ENCODE measurements at regions not wholly inside any gene's neighbourhood (a gene's known extent, or its start where the extent isn't known, plus 50 kb on each side); places are given as distances from the start of the nearest gene placed in this dataset.

DNA sequence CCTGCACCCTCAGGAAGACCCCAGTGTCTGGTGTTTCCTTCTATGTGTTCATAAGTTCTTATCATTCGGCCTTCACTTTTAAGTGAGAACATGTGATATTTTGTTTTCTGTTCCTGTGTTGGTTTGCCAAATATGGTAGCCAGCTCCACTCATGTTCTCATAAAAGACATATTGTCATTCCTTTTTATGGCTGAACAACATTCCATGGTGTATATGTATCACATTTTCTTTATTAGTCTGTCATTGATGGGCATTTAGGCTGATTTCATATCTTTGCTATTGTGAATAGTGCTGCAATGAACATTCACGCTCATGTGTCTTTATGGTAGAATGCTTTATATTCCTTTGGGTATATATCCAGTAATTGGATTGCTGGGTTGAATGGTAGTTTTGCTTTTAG lies 645.1 kb downstream of the SLC16A7 start:
- no peaks in the 10 kb centered on the region for H3K27me3 ChIP-seq
- TF ChIP-seq, protein P1, sequence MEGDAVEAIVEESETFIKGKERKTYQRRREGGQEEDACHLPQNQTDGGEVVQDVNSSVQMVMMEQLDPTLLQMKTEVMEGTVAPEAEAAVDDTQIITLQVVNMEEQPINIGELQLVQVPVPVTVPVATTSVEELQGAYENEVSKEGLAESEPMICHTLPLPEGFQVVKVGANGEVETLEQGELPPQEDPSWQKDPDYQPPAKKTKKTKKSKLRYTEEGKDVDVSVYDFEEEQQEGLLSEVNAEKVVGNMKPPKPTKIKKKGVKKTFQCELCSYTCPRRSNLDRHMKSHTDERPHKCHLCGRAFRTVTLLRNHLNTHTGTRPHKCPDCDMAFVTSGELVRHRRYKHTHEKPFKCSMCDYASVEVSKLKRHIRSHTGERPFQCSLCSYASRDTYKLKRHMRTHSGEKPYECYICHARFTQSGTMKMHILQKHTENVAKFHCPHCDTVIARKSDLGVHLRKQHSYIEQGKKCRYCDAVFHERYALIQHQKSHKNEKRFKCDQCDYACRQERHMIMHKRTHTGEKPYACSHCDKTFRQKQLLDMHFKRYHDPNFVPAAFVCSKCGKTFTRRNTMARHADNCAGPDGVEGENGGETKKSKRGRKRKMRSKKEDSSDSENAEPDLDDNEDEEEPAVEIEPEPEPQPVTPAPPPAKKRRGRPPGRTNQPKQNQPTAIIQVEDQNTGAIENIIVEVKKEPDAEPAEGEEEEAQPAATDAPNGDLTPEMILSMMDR (IDR thresholded peaks at IDR 0.05), result no peak
- H3K4me1 ChIP-seq (ENCODE audit: control insufficient read depth in 1 of 2, insufficient read depth in 1 of 2, low read depth in 1 of 2, low read length in 1 of 2), result no peaks in the 10 kb centered on the region
- no peak overlapping the region for H3K4me3 ChIP-seq (ENCODE audit: low read depth in 1 of 2, low read length in 1 of 2)
- H3K27ac ChIP-seq, result no peak overlapping the region
- H3K36me3 ChIP-seq, result no peaks in the 10 kb centered on the region
- no peaks in the 10 kb centered on the region for H3K9me3 ChIP-seq

DNA sequence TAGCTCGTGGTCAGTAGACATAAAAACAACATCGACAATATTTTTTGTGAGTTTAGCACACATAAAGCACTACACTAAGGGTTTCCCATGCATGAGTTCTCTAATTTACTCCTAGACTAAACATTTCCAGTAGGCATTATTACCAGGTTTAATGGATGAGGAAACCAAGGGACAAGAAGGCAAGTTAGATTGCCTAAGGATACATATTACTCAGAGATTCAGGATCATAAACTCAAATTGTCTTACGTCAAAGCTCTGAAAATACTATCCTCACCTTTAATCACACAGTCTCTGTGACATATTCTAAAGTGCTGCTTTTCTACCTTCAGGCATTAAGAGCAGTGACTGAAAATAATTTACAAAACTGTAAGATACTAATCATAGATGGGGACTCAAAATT lies 655.3 kb downstream of the SLC16A7 start:
- Histone ChIP-seq H3K4me3 (ENCODE audit: low read depth in 1 of 2, low read length in 1 of 2) (no peak overlapping the region), H3K4me1 (ENCODE audit: control insufficient read depth in 1 of 2, insufficient read depth in 1 of 2, low read depth in 1 of 2, low read length in 1 of 2) (no peaks in the 10 kb centered on the region), H3K27ac (no peak overlapping the region), H3K9me3 (no peaks in the 10 kb centered on the region), H3K27me3 (no peaks in the 10 kb centered on the region), H3K36me3 (no peaks in the 10 kb centered on the region)
- TF ChIP-seq, protein P1 (IDR thresholded peaks at IDR 0.05), result no peak

DNA sequence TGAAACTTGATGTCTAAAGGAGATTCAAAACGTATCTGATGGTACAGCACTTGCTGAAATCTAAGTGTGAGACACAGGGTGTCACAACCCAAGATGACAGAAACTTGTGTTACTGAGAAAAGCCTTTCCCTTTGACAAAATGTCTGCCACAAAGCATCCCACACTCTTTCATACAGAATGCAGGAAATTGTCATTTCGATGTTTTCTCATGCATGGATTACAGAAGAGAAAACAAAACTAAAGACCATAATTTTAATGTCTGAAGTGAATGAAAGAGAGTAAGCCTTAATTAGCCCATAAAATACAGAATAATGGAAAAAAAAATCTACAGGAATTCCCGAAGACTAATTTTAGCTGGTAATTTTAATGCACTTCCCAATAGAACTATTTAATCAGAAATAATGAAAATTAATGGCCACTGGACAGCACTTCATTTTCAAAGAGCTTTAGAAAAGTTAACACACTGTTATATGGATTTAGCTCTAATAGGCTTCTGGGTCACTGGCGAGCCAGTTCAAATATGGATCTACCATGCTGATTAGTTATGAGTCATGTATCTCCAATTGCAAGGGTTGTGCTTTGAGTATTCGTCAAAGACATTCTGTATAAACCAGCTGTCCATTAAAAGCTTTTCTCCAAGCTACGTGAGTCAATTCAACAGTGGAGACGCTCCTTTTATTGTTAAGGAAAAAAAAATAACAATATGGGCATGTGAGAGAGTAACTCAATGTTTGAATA lies 656.7 kb downstream of the SLC16A7 start:
- Histone ChIP-seq H3K4me1 (ENCODE audit: control insufficient read depth in 1 of 2, insufficient read depth in 1 of 2, low read depth in 1 of 2, low read length in 1 of 2) (no peaks in the 10 kb centered on the region), H3K9me3 (no peaks in the 10 kb centered on the region), H3K27ac (no peak overlapping the region), H3K27me3 (no peaks in the 10 kb centered on the region), H3K4me3 (ENCODE audit: low read depth in 1 of 2, low read length in 1 of 2) (no peak overlapping the region), H3K36me3 (no peaks in the 10 kb centered on the region)
- TF ChIP-seq, protein P1 (IDR thresholded peaks at IDR 0.05), result no peak

DNA sequence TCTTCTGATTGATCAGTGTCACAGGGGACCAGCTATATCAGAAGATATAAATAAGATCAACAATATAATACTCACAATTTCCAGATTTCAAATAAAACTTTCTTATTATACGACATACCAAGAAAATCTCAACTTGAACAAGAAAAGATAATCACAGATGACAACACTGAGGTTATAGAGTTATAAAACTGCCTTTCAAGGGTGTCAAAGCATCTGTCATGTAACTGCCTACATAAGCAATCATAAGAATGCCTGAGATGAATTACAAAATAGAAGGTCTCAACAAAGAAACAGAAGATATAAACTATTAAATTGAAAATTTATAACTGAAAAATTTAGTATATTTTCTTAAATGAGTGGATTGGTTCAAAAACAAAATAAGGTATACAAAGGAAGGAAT lies 659.2 kb downstream of the SLC16A7 start:
- no peaks in the 10 kb centered on the region for H3K27me3 ChIP-seq
- no peak overlapping the region for H3K27ac ChIP-seq
- no peaks in the 10 kb centered on the region for H3K4me1 ChIP-seq (ENCODE audit: control insufficient read depth in 1 of 2, insufficient read depth in 1 of 2, low read depth in 1 of 2, low read length in 1 of 2)
- no peaks in the 10 kb centered on the region for H3K9me3 ChIP-seq
- TF ChIP-seq, protein P1 (IDR thresholded peaks at IDR 0.05), result no peak
- no peaks in the 10 kb centered on the region for H3K36me3 ChIP-seq
- H3K4me3 ChIP-seq (ENCODE audit: low read depth in 1 of 2, low read length in 1 of 2), result no peak overlapping the region

DNA sequence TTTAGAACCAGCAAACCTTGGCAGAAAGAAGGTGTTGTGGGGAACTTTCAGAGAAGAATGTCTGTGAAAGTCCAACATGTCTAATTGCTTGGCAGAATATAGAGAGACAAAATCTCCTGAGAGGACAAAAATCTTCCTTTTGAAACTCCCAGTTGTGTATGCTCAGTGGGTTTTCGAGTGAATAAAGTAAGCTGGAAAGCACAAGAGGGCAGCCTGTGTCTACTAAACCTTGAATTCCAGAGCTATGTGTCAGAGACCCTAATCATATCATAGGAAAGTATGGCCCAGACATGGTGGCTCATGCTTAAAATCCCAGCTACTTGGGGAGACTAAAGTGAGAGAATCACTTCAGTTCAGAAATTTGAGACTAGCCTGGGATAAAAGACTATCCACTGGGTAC lies 661.2 kb downstream of the SLC16A7 start:
- Histone ChIP-seq H3K9me3 (no peaks in the 10 kb centered on the region), H3K27ac (no peak overlapping the region), H3K4me1 (ENCODE audit: control insufficient read depth in 1 of 2, insufficient read depth in 1 of 2, low read depth in 1 of 2, low read length in 1 of 2) (no peaks in the 10 kb centered on the region), H3K36me3 (no peaks in the 10 kb centered on the region), H3K4me3 (ENCODE audit: low read depth in 1 of 2, low read length in 1 of 2) (no peak overlapping the region), H3K27me3 (no peaks in the 10 kb centered on the region)
- TF ChIP-seq, protein P1 (IDR thresholded peaks at IDR 0.05), result no peak

Data from neutrophil (primary cell).